ENCODE measurements at regions not wholly inside any gene's neighbourhood (a gene's known extent, or its start where the extent isn't known, plus 50 kb on each side); places are given as distances from the start of the nearest gene placed in this dataset.

DNA sequence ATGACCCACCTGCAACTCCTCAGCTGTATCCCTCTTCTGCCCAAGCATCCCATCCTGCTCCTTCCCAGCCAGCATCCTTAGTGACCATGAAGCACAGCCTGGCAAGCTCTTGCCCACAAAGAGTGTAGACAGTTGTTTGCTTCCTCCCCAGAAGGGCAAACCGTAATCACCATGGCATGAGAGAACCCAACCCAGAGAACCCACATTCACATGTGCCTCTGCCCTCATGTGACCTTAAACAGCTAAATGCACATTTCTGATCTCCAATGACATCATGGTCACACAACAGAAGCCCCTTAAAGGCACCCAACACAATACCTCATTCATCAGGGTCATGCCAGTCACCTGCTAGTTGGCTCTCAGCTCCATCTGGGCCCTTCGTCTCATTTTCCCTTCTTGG, 162.8 kb upstream of the CDYL start:
- TF ChIP-seq, protein P1, sequence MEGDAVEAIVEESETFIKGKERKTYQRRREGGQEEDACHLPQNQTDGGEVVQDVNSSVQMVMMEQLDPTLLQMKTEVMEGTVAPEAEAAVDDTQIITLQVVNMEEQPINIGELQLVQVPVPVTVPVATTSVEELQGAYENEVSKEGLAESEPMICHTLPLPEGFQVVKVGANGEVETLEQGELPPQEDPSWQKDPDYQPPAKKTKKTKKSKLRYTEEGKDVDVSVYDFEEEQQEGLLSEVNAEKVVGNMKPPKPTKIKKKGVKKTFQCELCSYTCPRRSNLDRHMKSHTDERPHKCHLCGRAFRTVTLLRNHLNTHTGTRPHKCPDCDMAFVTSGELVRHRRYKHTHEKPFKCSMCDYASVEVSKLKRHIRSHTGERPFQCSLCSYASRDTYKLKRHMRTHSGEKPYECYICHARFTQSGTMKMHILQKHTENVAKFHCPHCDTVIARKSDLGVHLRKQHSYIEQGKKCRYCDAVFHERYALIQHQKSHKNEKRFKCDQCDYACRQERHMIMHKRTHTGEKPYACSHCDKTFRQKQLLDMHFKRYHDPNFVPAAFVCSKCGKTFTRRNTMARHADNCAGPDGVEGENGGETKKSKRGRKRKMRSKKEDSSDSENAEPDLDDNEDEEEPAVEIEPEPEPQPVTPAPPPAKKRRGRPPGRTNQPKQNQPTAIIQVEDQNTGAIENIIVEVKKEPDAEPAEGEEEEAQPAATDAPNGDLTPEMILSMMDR (IDR thresholded peaks at IDR 0.05) = no peak
- TF ChIP-seq POLR2A (IDR thresholded peaks at IDR 0.05) = no peak

Data from body of pancreas (tissue), 4 donors.